ENCODE measurements at regions not wholly inside any gene's neighbourhood (a gene's known extent, or its start where the extent isn't known, plus 50 kb on each side); places are given as distances from the start of the nearest gene placed in this dataset.

GRCh38 chr10:56943221-56943755 lies 582.2 kb upstream of the ZWINT start:
- DNase-seq: no peak

- DNase-seq: no peak
Measured at GRCh38 chr10:56934515-56934914, 573.5 kb upstream of the ZWINT start.

- DNase-seq: no peak
Measured at GRCh38 chr10:56928714-56929113, 567.7 kb upstream of the ZWINT start.

- DNase-seq: no peak
Measured at GRCh38 chr10:56927701-56928100, 566.6 kb upstream of the ZWINT start.

- no peak for DNase-seq
Measured at GRCh38 chr10:56920601-56921261, 559.7 kb upstream of the ZWINT start.

- no peak for DNase-seq
Measured at GRCh38 chr10:56912043-56912442, 551.0 kb upstream of the ZWINT start.

GRCh38 chr10:56905051-56905450 lies 544.0 kb upstream of the ZWINT start:
- no peak for DNase-seq

- no peak for DNase-seq
Measured at GRCh38 chr10:56902554-56902953, 541.5 kb upstream of the ZWINT start.

GRCh38 chr10:56895306-56895705 lies 534.2 kb upstream of the ZWINT start:
- DNase-seq: no peak

- no peak for DNase-seq
Measured at GRCh38 chr10:56881218-56881617, 520.2 kb upstream of the ZWINT start.

GRCh38 chr10:56880606-56881005 lies 519.5 kb upstream of the ZWINT start:
- no peak for DNase-seq

- no peak for DNase-seq
Measured at GRCh38 chr10:56874950-56875349, 513.9 kb upstream of the ZWINT start.

- no peak for DNase-seq
Measured at GRCh38 chr10:56871160-56871668, 510.2 kb upstream of the ZWINT start.

GRCh38 chr10:56867236-56867635 lies 506.2 kb upstream of the ZWINT start:
- no peak for DNase-seq

GRCh38 chr10:56856569-56856968 lies 495.5 kb upstream of the ZWINT start:
- DNase-seq: no peak

GRCh38 chr10:56844978-56845529 lies 484.0 kb upstream of the ZWINT start:
- no peak for DNase-seq

GRCh38 chr10:56836659-56837058 lies 475.6 kb upstream of the ZWINT start:
- no peak for DNase-seq

- DNase-seq: no peak
Measured at GRCh38 chr10:56831681-56832080, 470.6 kb upstream of the ZWINT start.

GRCh38 chr10:56823849-56824248 lies 462.8 kb upstream of the ZWINT start:
- no peak for DNase-seq

GRCh38 chr10:56805022-56805421 lies 444.0 kb upstream of the ZWINT start:
- DNase-seq: no peak

GRCh38 chr10:56785292-56785691 lies 424.2 kb upstream of the ZWINT start:
- DNase-seq: no peak

GRCh38 chr10:56782503-56782902 lies 421.4 kb upstream of the ZWINT start:
- DNase-seq: no peak

- DNase-seq: no peak
Measured at GRCh38 chr10:56771343-56771742, 410.3 kb upstream of the ZWINT start.

GRCh38 chr10:56763090-56763489 lies 402.0 kb upstream of the ZWINT start:
- no peak for DNase-seq

- DNase-seq: no peak
Measured at GRCh38 chr10:56745490-56745889, 384.4 kb upstream of the ZWINT start.
